ENCODE measurements at regions not wholly inside any gene's neighbourhood (a gene's known extent, or its start where the extent isn't known, plus 50 kb on each side); places are given as distances from the start of the nearest gene placed in this dataset.

GRCh38 chr21:16195538-16195910 lies 465.7 kb downstream of the USP25 start:
- H3K27ac Mint-ChIP-seq = no peak overlapping the region
- H3K27me3 Mint-ChIP-seq (ENCODE audit: insufficient read depth, low read depth, poor library complexity) = peaks cover 2% of the 10 kb centered on the region

GRCh38 chr21:16196001-16196400 lies 466.2 kb downstream of the USP25 start:
- Histone ChIP-seq H3F3A (replicated peaks; ENCODE audit: low read depth) (no peaks in the 10 kb centered on the region), H3K4me3 (no peak overlapping the region), H3K36me3 (ENCODE audit: insufficient read depth) (no peaks in the 10 kb centered on the region), H3K4me1 (ENCODE audit: insufficient read depth) (peaks cover 11% of the 10 kb centered on the region), H3K79me2 (replicated peaks; ENCODE audit: insufficient read depth) (no peaks in the 10 kb centered on the region), H3K9me2 (ENCODE audit: insufficient read depth) (no peaks in the 10 kb centered on the region), H3K27me3 (ENCODE audit: insufficient read depth) (no peaks in the 10 kb centered on the region), H3K27ac (ENCODE audit: low read depth) (no peak overlapping the region), H4K20me1 (replicated peaks; ENCODE audit: insufficient read depth) (no peaks in the 10 kb centered on the region), H3K4me2 (no peak overlapping the region), H2AFZ (no peak overlapping the region)
- H3K4me1 Mint-ChIP-seq = peaks cover 14% of the 10 kb centered on the region; the same call in 2 of the 3 replicates
- peaks cover 4% of the 10 kb centered on the region; the same call in 1 of the 3 replicates for H3K9me3 Mint-ChIP-seq
- TF ChIP-seq NANOG (IDR thresholded peaks at IDR 0.05; ENCODE audit: borderline replicate concordance) (no peak), STAT1 (IDR thresholded peaks at IDR 0.05; ENCODE audit: unreplicated experiment) (no peak), CREB1 (CRISPR knock-in tag; IDR thresholded peaks at IDR 0.05; ENCODE audit: low read depth) (no peak), JUNB (IDR thresholded peaks at IDR 0.05; ENCODE audit: unreplicated experiment) (no peak), REST (IDR thresholded peaks at IDR 0.05; ENCODE audit: unreplicated experiment) (no peak), ZNF331 (CRISPR knock-in tag; IDR thresholded peaks at IDR 0.05; ENCODE audit: low read depth) (no peak)
- no peak overlapping the region for H3K27ac Mint-ChIP-seq
- no peak for DNase-seq (ENCODE audit: low spot score)
- H3K36me3 Mint-ChIP-seq (ENCODE audit: low read depth) = no peaks in the 10 kb centered on the region
- H3K27me3 Mint-ChIP-seq (ENCODE audit: insufficient read depth, low read depth, poor library complexity) = peaks cover 2% of the 10 kb centered on the region
- no peak for ATAC-seq
- no peak overlapping the region for H3K4me3 Mint-ChIP-seq

More at GRCh38 chr21:16195538-16195910, 465.7 kb downstream of the USP25 start:
- Histone ChIP-seq H3K4me2 (no peak overlapping the region), H3F3A (replicated peaks; ENCODE audit: low read depth) (no peaks in the 10 kb centered on the region), H3K4me1 (ENCODE audit: insufficient read depth) (peaks cover 11% of the 10 kb centered on the region), H3K27me3 (ENCODE audit: insufficient read depth) (no peaks in the 10 kb centered on the region), H3K36me3 (ENCODE audit: insufficient read depth) (no peaks in the 10 kb centered on the region), H2AFZ (no peak overlapping the region), H3K4me3 (no peak overlapping the region), H4K20me1 (replicated peaks; ENCODE audit: insufficient read depth) (no peaks in the 10 kb centered on the region), H3K79me2 (replicated peaks; ENCODE audit: insufficient read depth) (no peaks in the 10 kb centered on the region), H3K27ac (ENCODE audit: low read depth) (no peak overlapping the region), H3K9me2 (ENCODE audit: insufficient read depth) (no peaks in the 10 kb centered on the region)
- H3K4me3 Mint-ChIP-seq = no peak overlapping the region
- TF ChIP-seq EZH2phosphoT487 (IDR thresholded peaks at IDR 0.05; ENCODE audit: unreplicated experiment) (no peak), ETS1 (IDR thresholded peaks at IDR 0.05) (no peak), REST (IDR thresholded peaks at IDR 0.05; ENCODE audit: unreplicated experiment) (no peak), POLR2AphosphoS5 (IDR thresholded peaks at IDR 0.05; ENCODE audit: low read depth) (no peak)
- ATAC-seq (no peak), DNase-seq (ENCODE audit: low spot score) (no peak)
- H3K36me3 Mint-ChIP-seq (ENCODE audit: low read depth) = no peaks in the 10 kb centered on the region
- H3K4me1 Mint-ChIP-seq = peaks cover 14% of the 10 kb centered on the region; the same call in 2 of the 3 replicates
- peaks cover 4% of the 10 kb centered on the region; the same call in 2 of the 3 replicates for H3K9me3 Mint-ChIP-seq

Measured in GM23338 (cell line).